ENCODE measurements at regions not wholly inside any gene's neighbourhood (a gene's known extent, or its start where the extent isn't known, plus 50 kb on each side); places are given as distances from the start of the nearest gene placed in this dataset.

DNA sequence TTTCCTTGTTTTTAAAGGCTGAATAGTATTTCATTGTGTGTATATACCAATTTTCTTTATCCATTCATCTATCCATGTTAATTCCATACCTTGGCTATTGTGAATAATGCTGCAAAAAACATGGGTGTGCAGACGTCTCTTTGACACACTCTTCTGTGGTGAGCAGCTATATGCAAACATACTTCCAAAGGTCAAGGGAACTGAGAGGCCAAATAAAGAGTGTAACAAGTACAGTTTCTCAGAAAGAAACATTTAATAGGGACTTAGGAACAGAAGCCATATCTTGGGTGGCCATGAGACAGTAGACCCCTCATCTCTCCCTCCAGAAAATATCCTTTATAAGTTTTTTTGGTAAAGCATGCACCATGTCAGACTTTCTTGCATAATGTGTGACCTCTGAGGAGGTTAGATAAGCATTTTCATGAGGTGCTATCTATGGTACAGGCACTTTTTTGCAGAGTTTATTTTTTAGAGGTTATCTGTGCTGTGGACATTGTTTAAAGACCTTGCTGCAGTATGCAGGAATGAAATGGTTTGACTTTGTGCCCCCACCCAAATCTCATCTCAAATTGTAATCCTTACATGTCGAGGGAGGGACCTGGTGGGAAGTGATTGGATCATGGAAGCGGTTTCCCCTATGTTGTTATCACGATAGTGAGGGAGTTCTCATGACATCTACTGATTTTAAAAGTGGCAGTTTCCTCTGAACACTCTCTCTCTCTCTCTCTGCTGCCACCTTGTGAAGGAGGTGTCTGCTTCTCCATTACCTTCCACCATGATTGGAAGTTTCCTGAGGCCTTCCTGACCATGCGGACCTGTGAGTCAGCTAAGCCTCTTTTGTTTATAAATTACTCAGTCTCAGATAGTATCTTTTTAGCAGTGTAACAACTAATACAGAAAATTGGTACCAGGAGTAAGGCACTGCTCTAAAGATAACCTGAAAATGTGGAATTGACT, 1202.3 kb downstream of the GALC start:
- Histone ChIP-seq H3K79me2 (ENCODE audit: low read depth) (no peaks in the 10 kb centered on the region), H2AFZ (replicated peaks) (no peak overlapping the region), H3K4me2 (no peak overlapping the region), H3K36me3 (no peaks in the 10 kb centered on the region), H3K9me3 (ENCODE audit: low read depth) (no peaks in the 10 kb centered on the region), H3F3A (ENCODE audit: low read depth) (no peaks in the 10 kb centered on the region), H4K20me1 (ENCODE audit: low read depth) (no peaks in the 10 kb centered on the region), H3K4me1 (no peaks in the 10 kb centered on the region), H3K9ac (no peak overlapping the region), H3K27ac (no peak overlapping the region), H3K27me3 (no peaks in the 10 kb centered on the region), H3K4me3 (no peak overlapping the region)
- Mint-ChIP-seq H3K9me3 (no peaks in the 10 kb centered on the region), H3K36me3 (no peaks in the 10 kb centered on the region), H3K4me3 (no peak overlapping the region), H3K4me1 (no peaks in the 10 kb centered on the region), H3K27me3 (ENCODE audit: insufficient read depth, low read depth) (no peaks in the 10 kb centered on the region), H3K27ac (no peak overlapping the region)
- TF ChIP-seq EZH2phosphoT487 (IDR thresholded peaks at IDR 0.05) = no peak
- no peak for TF ChIP-seq EZH2 (IDR thresholded peaks at IDR 0.05)
- TF ChIP-seq, protein P1, sequence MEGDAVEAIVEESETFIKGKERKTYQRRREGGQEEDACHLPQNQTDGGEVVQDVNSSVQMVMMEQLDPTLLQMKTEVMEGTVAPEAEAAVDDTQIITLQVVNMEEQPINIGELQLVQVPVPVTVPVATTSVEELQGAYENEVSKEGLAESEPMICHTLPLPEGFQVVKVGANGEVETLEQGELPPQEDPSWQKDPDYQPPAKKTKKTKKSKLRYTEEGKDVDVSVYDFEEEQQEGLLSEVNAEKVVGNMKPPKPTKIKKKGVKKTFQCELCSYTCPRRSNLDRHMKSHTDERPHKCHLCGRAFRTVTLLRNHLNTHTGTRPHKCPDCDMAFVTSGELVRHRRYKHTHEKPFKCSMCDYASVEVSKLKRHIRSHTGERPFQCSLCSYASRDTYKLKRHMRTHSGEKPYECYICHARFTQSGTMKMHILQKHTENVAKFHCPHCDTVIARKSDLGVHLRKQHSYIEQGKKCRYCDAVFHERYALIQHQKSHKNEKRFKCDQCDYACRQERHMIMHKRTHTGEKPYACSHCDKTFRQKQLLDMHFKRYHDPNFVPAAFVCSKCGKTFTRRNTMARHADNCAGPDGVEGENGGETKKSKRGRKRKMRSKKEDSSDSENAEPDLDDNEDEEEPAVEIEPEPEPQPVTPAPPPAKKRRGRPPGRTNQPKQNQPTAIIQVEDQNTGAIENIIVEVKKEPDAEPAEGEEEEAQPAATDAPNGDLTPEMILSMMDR (IDR thresholded peaks at IDR 0.05) = peak; percentile 29
- DNase-seq (ENCODE audit: low spot score) = peak; percentile 13

DNA sequence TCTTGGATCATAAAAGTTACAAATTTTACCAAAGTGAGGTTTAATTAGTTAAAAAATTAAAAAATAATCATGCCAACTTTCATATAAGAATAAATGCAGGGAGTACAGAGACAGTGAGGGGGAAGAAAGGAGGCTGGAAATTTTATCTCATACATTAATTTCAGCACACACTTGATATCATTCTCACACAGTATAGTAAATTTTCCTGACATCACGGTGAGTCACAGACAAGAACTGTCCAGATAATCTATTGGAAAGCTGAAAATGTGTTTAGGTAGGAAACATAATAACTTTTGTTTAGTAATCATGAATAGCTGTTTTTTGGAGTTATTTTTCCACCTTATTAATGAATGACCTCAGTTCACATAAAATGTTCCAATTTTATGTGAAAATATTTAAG, 1204.8 kb downstream of the GALC start:
- Histone ChIP-seq H3K9me3 (ENCODE audit: low read depth) (no peaks in the 10 kb centered on the region), H3K36me3 (no peaks in the 10 kb centered on the region), H3K27me3 (no peaks in the 10 kb centered on the region), H4K20me1 (ENCODE audit: low read depth) (no peaks in the 10 kb centered on the region), H3K4me3 (no peak overlapping the region), H2AFZ (replicated peaks) (no peak overlapping the region), H3F3A (ENCODE audit: low read depth) (no peaks in the 10 kb centered on the region), H3K4me1 (no peaks in the 10 kb centered on the region), H3K4me2 (no peak overlapping the region), H3K9ac (no peak overlapping the region), H3K27ac (no peak overlapping the region), H3K79me2 (ENCODE audit: low read depth) (no peaks in the 10 kb centered on the region)
- Mint-ChIP-seq H3K9me3 (no peaks in the 10 kb centered on the region), H3K27ac (no peak overlapping the region), H3K4me1 (no peaks in the 10 kb centered on the region), H3K27me3 (ENCODE audit: insufficient read depth, low read depth) (no peaks in the 10 kb centered on the region), H3K4me3 (no peak overlapping the region), H3K36me3 (no peaks in the 10 kb centered on the region)
- TF ChIP-seq EZH2 (IDR thresholded peaks at IDR 0.05) (no peak), EZH2phosphoT487 (IDR thresholded peaks at IDR 0.05) (no peak)
- TF ChIP-seq, protein P1 (IDR thresholded peaks at IDR 0.05) = no peak
- DNase-seq (ENCODE audit: low spot score) = no peak

DNA sequence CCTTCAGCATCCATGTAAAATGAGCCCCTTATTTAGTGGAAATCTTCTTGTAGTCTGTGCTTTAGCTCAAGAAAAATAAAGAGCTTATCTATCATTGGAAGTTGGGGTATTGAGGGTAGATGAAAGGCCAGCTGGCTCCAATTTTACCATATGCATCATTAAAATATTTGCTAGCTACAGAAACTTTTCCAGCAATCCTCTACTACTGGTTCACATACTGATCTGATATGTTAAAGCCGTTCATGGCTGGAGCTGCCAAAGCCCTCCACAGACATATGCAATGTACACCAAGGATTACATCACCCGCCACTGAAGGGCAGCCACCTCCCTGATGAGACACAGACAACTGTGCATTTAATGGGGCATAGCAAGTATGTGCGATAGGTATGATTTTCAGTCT, 1205.3 kb downstream of the GALC start:
- no peaks in the 10 kb centered on the region for H3K36me3 Mint-ChIP-seq
- H3K4me1 Mint-ChIP-seq = no peaks in the 10 kb centered on the region

More for the DNA sequence above, 1205.3 kb downstream of the GALC start:
- no peaks in the 10 kb centered on the region for H3K9me3 Mint-ChIP-seq
- no peak overlapping the region for H3K27ac Mint-ChIP-seq
- Histone ChIP-seq H3K4me3 (no peak overlapping the region), H3K27me3 (no peaks in the 10 kb centered on the region), H3K27ac (no peak overlapping the region), H4K20me1 (ENCODE audit: low read depth) (no peaks in the 10 kb centered on the region), H3K4me1 (no peaks in the 10 kb centered on the region), H3K9ac (no peak overlapping the region), H2AFZ (replicated peaks) (no peak overlapping the region), H3K9me3 (ENCODE audit: low read depth) (no peaks in the 10 kb centered on the region), H3K79me2 (ENCODE audit: low read depth) (no peaks in the 10 kb centered on the region), H3K36me3 (no peaks in the 10 kb centered on the region), H3F3A (ENCODE audit: low read depth) (no peaks in the 10 kb centered on the region), H3K4me2 (no peak overlapping the region)
- no peak for DNase-seq (ENCODE audit: low spot score)
- TF ChIP-seq EZH2phosphoT487 (IDR thresholded peaks at IDR 0.05) (no peak), EZH2 (IDR thresholded peaks at IDR 0.05) (no peak)
- TF ChIP-seq, protein P1 (IDR thresholded peaks at IDR 0.05) = no peak
- no peaks in the 10 kb centered on the region for H3K27me3 Mint-ChIP-seq (ENCODE audit: insufficient read depth, low read depth)
- no peak overlapping the region for H3K4me3 Mint-ChIP-seq

All from neural progenitor cell (in vitro differentiated cells).